ENCODE measurements at regions not wholly inside any gene's neighbourhood (a gene's known extent, or its start where the extent isn't known, plus 50 kb on each side); places are given as distances from the start of the nearest gene placed in this dataset.

DNA sequence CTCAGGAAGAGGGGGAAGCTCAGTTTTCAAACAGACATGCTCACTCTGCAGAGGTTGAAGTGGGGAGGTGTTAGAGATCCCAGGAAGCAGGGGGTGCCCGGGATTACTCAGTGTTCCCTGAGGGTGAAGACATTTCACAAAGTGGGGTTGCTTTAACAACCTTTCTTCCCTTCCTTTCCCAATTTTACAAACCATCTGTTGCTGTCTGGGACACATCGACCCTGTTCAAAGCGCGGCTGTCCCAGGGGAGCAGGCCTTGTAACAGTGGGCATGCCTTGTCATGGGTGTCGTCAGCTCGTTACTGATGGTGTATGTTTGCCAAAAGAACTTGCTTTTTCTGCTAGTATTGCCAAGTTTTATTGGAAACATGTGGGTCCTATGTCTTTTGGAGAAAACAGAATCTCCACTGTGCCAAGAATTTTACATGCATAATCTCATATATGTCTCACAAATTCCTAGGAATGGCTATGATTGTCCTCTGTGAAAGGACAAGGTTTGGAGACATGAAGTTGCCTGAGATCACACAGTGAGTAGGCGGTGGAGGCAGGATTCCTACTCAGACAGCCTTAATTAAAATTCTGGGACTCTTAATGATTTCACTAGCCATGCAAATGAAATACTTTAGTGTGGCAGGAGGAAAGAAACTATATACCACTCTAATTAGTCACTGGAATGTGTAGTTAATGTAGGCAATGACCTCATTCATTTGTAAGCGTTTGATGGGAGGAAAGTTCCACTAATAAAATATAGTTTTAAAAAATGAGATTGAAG, 198.9 kb downstream of the NXNL2 start:
- POLR2A ChIA-PET: no interaction called here
- no peak for DNase-seq (ENCODE audit: extremely low spot score)
- TF ChIP-seq, protein P1, sequence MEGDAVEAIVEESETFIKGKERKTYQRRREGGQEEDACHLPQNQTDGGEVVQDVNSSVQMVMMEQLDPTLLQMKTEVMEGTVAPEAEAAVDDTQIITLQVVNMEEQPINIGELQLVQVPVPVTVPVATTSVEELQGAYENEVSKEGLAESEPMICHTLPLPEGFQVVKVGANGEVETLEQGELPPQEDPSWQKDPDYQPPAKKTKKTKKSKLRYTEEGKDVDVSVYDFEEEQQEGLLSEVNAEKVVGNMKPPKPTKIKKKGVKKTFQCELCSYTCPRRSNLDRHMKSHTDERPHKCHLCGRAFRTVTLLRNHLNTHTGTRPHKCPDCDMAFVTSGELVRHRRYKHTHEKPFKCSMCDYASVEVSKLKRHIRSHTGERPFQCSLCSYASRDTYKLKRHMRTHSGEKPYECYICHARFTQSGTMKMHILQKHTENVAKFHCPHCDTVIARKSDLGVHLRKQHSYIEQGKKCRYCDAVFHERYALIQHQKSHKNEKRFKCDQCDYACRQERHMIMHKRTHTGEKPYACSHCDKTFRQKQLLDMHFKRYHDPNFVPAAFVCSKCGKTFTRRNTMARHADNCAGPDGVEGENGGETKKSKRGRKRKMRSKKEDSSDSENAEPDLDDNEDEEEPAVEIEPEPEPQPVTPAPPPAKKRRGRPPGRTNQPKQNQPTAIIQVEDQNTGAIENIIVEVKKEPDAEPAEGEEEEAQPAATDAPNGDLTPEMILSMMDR (IDR thresholded peaks at IDR 0.05; ENCODE audit: control extremely low read depth, extremely low read depth, low read depth, missing control alignments): no peak
- CTCF ChIA-PET: interaction anchor here (1.8 kb wide), 1 partner anchor 14 kb away, joined by 4 read pairs; no protein-coding TSS in a partner anchor

DNA sequence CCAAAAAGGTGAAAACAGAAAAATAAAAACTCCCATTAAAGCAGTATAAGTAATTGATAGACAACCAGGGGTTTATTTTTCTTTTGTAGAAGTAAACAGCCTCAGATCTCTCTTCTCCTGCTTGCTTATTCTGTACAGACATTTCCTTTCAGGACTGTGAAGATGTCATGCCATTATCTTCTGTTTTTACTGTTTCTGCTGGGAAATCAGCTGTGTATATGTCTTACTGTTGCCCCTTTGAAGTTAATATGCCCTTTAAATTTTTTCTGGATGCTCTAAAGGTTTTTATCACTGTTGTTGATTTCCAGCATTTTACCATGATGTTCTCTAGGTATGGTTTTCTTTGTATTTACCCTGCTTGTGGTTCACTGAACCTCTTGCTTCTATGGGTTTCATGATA, 199.5 kb downstream of the NXNL2 start:
- ChIA-PET CTCF (interaction anchor here (0.8 kb wide), 1 partner anchor 543 kb away, joined by 3 read pairs; no protein-coding TSS in a partner anchor), POLR2A (no interaction called here)
- TF ChIP-seq, protein P1 (IDR thresholded peaks at IDR 0.05; ENCODE audit: control extremely low read depth, extremely low read depth, low read depth, missing control alignments): no peak
- no peak for DNase-seq (ENCODE audit: extremely low spot score)

DNA sequence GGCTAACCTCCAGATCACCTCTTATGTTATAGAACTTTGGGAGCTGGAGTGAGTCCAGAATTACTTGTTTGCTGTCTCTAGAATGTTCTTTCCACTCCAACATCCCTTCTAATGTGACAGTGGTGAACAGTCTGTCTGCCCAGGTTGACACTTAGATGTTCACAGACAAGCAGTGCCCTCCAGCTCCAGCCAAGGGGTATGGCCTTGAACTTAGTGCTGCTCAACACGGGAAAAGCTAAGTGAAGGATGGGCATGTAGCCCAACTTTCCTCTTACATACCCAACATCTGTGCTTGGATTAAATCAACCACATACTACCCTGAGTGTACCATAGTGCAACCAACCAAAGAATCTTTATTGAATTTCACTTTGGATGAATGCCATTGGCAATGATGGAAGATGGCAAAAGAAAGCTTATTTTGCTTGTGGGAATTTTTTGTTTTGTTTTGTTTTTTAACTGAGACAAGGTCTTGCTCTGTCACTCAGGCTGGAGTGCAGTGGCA, 201.2 kb downstream of the NXNL2 start:
- TF ChIP-seq, protein P1 (IDR thresholded peaks at IDR 0.05; ENCODE audit: control extremely low read depth, extremely low read depth, low read depth, missing control alignments): no peak
- no peak for DNase-seq (ENCODE audit: extremely low spot score)
- ChIA-PET CTCF (interaction anchor here (2.0 kb wide), 1 partner anchor 9 kb away, joined by 7 read pairs; no protein-coding TSS in a partner anchor), POLR2A (no interaction called here)

DNA sequence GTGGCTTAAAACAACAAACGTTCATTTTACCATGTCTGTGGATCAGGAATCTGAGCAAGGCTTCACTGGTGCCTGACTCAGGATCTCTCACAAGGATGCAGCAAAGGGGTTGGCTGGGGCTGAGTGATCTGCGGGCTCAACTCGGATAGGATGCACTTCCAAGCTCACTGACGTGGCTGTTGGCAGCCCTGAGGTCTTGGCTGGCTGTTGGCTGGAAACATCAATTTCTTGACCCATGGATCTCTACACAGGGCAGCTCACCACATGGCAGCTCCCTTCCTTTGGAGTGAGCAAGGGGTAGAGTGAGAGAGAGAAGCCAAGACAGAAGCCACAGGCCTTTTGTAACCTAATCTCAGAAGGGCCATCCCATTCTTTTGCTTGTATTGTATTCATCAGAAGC, 202.1 kb downstream of the NXNL2 start:
- ChIA-PET POLR2A (no interaction called here), CTCF (interaction anchor here (2.0 kb wide), 1 partner anchor 8 kb away, joined by 7 read pairs; no protein-coding TSS in a partner anchor)
- TF ChIP-seq, protein P1 (IDR thresholded peaks at IDR 0.05; ENCODE audit: control extremely low read depth, extremely low read depth, low read depth, missing control alignments): no peak
- DNase-seq (ENCODE audit: extremely low spot score): no peak

DNA sequence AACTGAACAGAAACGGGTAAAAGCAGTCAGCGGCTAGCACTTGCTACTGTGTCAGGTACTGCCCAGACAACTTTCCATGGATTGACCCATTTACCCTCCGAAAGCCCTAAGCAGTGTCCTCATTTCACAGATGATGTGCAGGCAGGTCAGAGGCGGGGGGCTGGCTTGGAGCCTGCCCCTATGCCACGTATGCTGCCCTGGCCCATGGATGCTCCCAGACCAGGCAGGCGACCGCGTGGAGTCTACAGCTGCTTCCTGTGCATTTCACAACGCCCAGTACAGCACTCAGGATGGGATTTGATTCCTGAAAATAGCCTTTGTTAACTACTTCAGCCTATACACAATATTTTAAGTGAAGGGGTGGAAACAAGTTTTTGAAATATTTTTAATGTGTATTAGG, 202.9 kb downstream of the NXNL2 start:
- POLR2A ChIA-PET: no interaction called here
- TF ChIP-seq, protein P1 (IDR thresholded peaks at IDR 0.05; ENCODE audit: control extremely low read depth, extremely low read depth, low read depth, missing control alignments): no peak
- CTCF ChIA-PET: no interaction called here
- DNase-seq (ENCODE audit: extremely low spot score): no peak

DNA sequence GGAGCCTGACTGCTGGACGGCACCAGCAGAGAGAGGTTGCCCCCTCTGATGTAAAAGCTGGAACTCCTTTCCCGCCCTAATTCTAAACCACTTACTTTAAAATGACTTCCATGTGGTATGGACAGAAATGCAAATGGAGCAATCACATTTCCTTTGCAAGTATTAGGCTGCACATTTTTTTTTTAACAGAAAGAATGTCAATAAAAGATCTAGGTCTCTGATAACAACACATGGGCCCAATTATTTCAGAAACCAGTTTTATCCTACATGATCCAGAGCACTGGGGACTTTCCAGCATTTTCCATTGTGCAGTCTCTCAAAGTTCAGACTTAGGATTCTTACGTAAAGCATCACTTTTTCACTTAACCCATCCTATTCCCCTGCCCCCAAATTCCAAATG, 203.7 kb downstream of the NXNL2 start:
- POLR2A ChIA-PET: no interaction called here
- CTCF ChIA-PET: no interaction called here
- no peak for DNase-seq (ENCODE audit: extremely low spot score)
- TF ChIP-seq, protein P1 (IDR thresholded peaks at IDR 0.05; ENCODE audit: control extremely low read depth, extremely low read depth, low read depth, missing control alignments): no peak

All from GM10248 (cell line).